ENCODE measurements at regions not wholly inside any gene's neighbourhood (a gene's known extent, or its start where the extent isn't known, plus 50 kb on each side); places are given as distances from the start of the nearest gene placed in this dataset.

- no peak for DNase-seq (ENCODE audit: low read depth)
- H3K4me3 ChIP-seq (ENCODE audit: low read depth, low read length): no peak overlapping the region
- no peak for TF ChIP-seq CTCF (conservative IDR thresholded peaks at IDR 0.05; ENCODE audit: low read depth, low read length)
These were observed 89.3 kb downstream of the DDIT4L start for GRCh38 chr4:100100985-100101384.

GRCh38 chr4:100099746-100100145, 90.5 kb downstream of the DDIT4L start:
- H3K4me3 ChIP-seq (ENCODE audit: low read depth, low read length): no peak overlapping the region
- TF ChIP-seq CTCF (conservative IDR thresholded peaks at IDR 0.05; ENCODE audit: low read depth, low read length): no peak
- no peak for DNase-seq (ENCODE audit: low read depth)

GRCh38 chr4:100098681-100099080, 91.6 kb downstream of the DDIT4L start:
- no peak overlapping the region for H3K4me3 ChIP-seq (ENCODE audit: low read depth, low read length)
- no peak for TF ChIP-seq CTCF (conservative IDR thresholded peaks at IDR 0.05; ENCODE audit: low read depth, low read length)
- DNase-seq (ENCODE audit: low read depth): no peak

- no peak for TF ChIP-seq CTCF (conservative IDR thresholded peaks at IDR 0.05; ENCODE audit: low read depth, low read length)
- no peak for DNase-seq (ENCODE audit: low read depth)
- no peak overlapping the region for H3K4me3 ChIP-seq (ENCODE audit: low read depth, low read length)
These were observed 92.2 kb downstream of the DDIT4L start for GRCh38 chr4:100098011-100098545.

GRCh38 chr4:100095729-100096595, 94.3 kb downstream of the DDIT4L start:
- peak; percentile 63 for DNase-seq (ENCODE audit: low read depth)
- H3K4me3 ChIP-seq (ENCODE audit: low read depth, low read length): no peak overlapping the region
- TF ChIP-seq CTCF (conservative IDR thresholded peaks at IDR 0.05; ENCODE audit: low read depth, low read length): peak; percentile 86

- H3K4me3 ChIP-seq (ENCODE audit: low read depth, low read length): no peak overlapping the region
- DNase-seq (ENCODE audit: low read depth): peak; percentile 81
- peak; percentile 88 for TF ChIP-seq CTCF (conservative IDR thresholded peaks at IDR 0.05; ENCODE audit: low read depth, low read length)
These were observed 97.0 kb downstream of the DDIT4L start for GRCh38 chr4:100093091-100093866.

Measured in epithelial cell of proximal tubule (primary cell).